Activated CD4-positive, alpha-beta memory T cell treated with anti-CD3 and anti-CD28 coated beads, Interleukin-2, amount 10 ng/mL, durations not matched to agents 7 days and 5 days (primary cell): ENCODE measurements at regions not wholly inside any gene's neighbourhood (a gene's known extent, or its start where the extent isn't known, plus 50 kb on each side); places are given as distances from the start of the nearest gene placed in this dataset.

Experiments
- CTCF ChIA-PET: fragments of 350-600 bp; sonication (Branson Sonifier 250); formaldehyde crosslinking; loops from one replicate; lab custom pipeline; 2021; ENCODE audit warnings: antibody characterized with exemption, inconsistent platforms; lab: Charles Lee
- POLR2A ChIA-PET: fragments of 350-600 bp; sonication (Branson Sonifier 250); formaldehyde crosslinking; loops from one replicate; lab custom pipeline; 2021; ENCODE audit warnings: antibody characterized with exemption; lab: Charles Lee
- DNase-seq: peaks from one replicate; pipeline ENCODE4 v3.0.0-alpha.2; 2020
- H3K27ac Mint-ChIP-seq: one replicate; pipeline ENCODE4 v1.8.0; 2021; ENCODE audit warnings: mild to moderate bottlenecking, mixed read lengths
- H3K27me3 Mint-ChIP-seq: one replicate; pipeline ENCODE4 v1.8.0; 2021; ENCODE audit warnings: mixed read lengths
- H3K36me3 Mint-ChIP-seq: one replicate; pipeline ENCODE4 v1.8.0; 2021; ENCODE audit warnings: low read depth, mixed read lengths
- H3K4me1 Mint-ChIP-seq: one replicate; pipeline ENCODE4 v1.8.0; 2021; ENCODE audit warnings: mixed read lengths
- H3K4me3 Mint-ChIP-seq: one replicate; pipeline ENCODE4 v1.8.0; 2021; ENCODE audit warnings: mild to moderate bottlenecking, mixed read lengths
- H3K9me3 Mint-ChIP-seq: one replicate; pipeline ENCODE4 v1.8.0; 2021; ENCODE audit warnings: mixed read lengths

DNA sequence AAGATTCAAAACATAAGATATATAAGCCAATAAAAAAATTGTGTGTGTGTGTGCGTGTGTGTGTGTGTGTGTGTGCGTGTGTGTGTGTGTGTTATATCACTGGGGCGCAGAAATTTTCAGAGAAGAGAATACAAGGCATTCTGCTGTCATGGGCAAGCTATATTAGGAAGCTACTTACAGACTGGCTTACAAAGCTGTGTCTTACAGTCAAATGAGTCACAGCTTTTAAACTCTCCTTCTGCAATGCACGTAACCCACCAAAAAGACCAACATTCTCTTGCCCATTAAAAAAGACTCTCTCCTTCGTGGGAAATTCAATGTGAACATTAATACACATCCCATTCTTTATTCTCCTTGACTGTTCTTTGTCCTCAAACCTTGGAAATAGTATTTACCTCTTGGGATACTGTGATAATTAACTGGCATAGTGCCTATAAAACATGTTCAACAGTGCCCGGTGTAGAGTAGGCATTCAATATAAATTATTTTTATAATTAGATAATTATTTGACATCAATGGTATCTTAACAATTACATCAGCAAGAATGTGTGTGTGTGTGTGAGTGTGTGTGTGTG is 860.4 kb upstream of the SOX9 start:
- no peak for DNase-seq
- Mint-ChIP-seq H3K27ac (no peak overlapping the region), H3K36me3 (no peaks in the 10 kb centered on the region), H3K4me1 (no peaks in the 10 kb centered on the region), H3K9me3 (peaks cover 10% of the 10 kb centered on the region), H3K4me3 (no peak overlapping the region), H3K27me3 (no peaks in the 10 kb centered on the region)
- POLR2A ChIA-PET: no interaction called here
- CTCF ChIA-PET: no interaction called here

DNA sequence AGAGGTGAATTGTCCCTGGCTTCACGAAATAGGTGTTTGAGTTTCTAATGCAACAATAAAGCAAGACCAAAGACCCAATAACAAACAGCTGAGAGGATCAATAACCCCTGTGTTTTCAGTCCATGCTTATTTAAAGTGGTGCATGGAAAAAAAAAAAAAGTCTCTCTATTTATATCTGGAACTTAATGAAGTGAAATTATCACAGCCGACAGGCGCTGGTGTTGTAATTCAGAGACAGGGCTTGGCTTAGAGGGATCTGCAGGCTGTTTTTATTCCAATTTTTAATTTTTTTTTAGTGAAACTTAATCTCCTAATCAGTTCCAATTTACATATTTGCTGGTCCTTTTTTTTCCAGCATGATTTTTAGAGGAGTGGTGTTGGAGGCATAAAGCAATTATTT is 858.2 kb upstream of the SOX9 start:
- CTCF ChIA-PET: no interaction called here

DNA sequence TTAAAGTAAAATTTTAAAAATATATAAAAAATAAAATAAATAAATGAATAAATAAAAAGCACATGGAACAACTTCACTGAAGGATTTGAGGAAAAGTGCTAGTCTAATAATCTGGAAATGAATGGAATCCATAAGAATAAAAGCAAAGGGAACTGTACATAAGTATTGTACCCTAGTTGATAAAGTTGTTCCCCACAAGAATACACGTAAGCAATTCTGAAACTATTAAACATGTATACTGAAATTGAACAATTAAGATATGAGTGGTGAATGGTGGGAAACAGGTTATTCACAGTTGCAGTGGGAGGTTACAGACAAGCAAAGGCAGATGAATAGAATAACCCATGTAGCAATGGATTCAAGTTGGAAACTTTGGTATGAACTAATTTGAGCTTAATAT is 853.2 kb upstream of the SOX9 start:
- H3K27ac Mint-ChIP-seq: no peak overlapping the region
- H3K36me3 Mint-ChIP-seq: no peaks in the 10 kb centered on the region
- H3K4me1 Mint-ChIP-seq: no peaks in the 10 kb centered on the region
- no peaks in the 10 kb centered on the region for H3K27me3 Mint-ChIP-seq
- peaks cover 16% of the 10 kb centered on the region for H3K9me3 Mint-ChIP-seq
- no peak overlapping the region for H3K4me3 Mint-ChIP-seq
- no peak for DNase-seq
- ChIA-PET CTCF (no interaction called here), POLR2A (no interaction called here)

More for the DNA sequence above, 858.2 kb upstream of the SOX9 start:
- no peak for DNase-seq
- H3K36me3 Mint-ChIP-seq: no peaks in the 10 kb centered on the region
- POLR2A ChIA-PET: no interaction called here
- peaks cover 13% of the 10 kb centered on the region for H3K9me3 Mint-ChIP-seq
- no peak overlapping the region for H3K4me3 Mint-ChIP-seq
- no peaks in the 10 kb centered on the region for H3K4me1 Mint-ChIP-seq
- H3K27me3 Mint-ChIP-seq: no peaks in the 10 kb centered on the region
- no peak overlapping the region for H3K27ac Mint-ChIP-seq

DNA sequence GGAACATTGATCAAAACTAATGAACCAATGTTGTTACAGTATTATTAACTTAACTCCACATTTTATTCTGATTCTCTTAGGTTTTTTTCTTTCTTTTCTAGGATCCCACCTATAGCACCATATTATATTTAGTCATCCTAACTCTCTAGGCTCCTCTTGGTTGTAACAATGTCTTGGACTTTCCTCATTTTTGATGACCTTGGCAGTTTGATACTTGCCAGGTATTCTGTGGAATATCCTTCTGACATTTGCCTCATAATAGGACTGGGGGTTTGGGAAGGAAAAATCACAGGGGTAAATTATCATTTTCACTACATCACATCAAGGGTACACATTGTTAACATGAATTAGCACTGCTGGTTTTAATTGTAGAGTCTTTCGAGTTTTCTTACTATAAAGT is 851.6 kb upstream of the SOX9 start:
- Mint-ChIP-seq H3K27ac (no peak overlapping the region), H3K4me1 (no peaks in the 10 kb centered on the region), H3K27me3 (no peaks in the 10 kb centered on the region), H3K36me3 (no peaks in the 10 kb centered on the region), H3K4me3 (no peak overlapping the region), H3K9me3 (peaks cover 17% of the 10 kb centered on the region)
- CTCF ChIA-PET: no interaction called here
- no peak for DNase-seq
- POLR2A ChIA-PET: no interaction called here

DNA sequence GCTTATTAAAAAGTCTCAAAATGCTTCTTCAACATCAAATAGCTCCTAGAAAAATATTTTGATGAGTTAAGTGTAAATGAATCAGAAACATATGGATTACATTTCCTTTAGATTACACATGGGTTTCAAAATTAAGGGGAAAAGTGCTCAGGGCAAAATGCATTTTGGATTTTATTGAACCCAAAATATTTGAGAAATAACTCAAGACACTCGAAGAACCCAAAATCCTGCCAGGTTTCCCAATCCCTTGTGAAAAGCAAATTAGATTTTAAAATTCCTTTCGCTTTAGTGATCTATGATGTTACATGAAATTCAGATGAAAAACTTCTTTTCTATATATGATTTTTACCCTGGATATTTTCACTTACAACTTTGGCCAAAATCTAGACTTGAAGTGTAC is 847.4 kb upstream of the SOX9 start:
- CTCF ChIA-PET: no interaction called here
- H3K9me3 Mint-ChIP-seq: peaks cover 8% of the 10 kb centered on the region

DNA sequence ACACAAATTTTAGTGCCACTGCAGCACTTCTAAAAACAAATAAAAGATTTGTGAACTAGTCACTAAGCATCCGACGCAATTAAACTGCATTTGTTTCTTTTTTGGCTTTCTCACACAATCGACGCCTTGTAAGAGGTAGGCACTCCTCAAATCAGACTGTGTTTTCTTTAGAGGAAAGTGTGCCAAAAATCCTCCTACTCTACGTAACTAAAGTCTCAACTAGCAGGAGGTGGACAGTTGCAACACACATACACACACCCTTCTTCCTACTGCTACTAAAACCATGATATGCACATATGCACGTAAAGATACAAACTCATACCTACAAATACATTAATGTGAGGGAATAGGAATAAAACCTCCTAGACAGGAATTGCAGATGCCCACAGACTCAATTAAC is 844.7 kb upstream of the SOX9 start:
- H3K27ac Mint-ChIP-seq: no peak overlapping the region
- H3K27me3 Mint-ChIP-seq: no peaks in the 10 kb centered on the region
- H3K4me1 Mint-ChIP-seq: no peaks in the 10 kb centered on the region
- H3K36me3 Mint-ChIP-seq: no peaks in the 10 kb centered on the region
- no peak for DNase-seq
- peaks cover 9% of the 10 kb centered on the region for H3K9me3 Mint-ChIP-seq
- POLR2A ChIA-PET: no interaction called here
- no peak overlapping the region for H3K4me3 Mint-ChIP-seq
- CTCF ChIA-PET: no interaction called here

More for the DNA sequence above, 847.4 kb upstream of the SOX9 start:
- H3K27ac Mint-ChIP-seq: no peak overlapping the region
- H3K27me3 Mint-ChIP-seq: no peaks in the 10 kb centered on the region
- no peaks in the 10 kb centered on the region for H3K36me3 Mint-ChIP-seq
- H3K4me1 Mint-ChIP-seq: no peaks in the 10 kb centered on the region
- no peak overlapping the region for H3K4me3 Mint-ChIP-seq
- POLR2A ChIA-PET: no interaction called here
- no peak for DNase-seq

DNA sequence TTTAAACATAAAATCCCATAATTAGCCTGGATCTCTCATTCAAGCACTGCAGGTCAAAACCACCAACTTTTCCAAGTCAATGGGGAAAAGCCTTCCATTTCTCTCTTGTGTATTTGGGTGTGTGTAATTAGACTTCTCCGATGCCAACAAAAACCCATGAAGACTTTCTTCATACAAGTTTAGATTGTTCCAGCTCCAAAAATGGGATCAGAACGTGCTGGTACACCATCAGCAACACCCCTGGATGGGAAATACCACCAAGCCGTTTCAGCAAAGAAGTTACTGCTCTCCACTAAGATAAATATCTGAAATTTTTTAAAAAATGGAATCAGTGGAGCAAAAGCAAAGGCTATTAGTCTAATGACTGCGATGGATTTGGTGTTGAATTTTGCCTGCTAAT is 837.3 kb upstream of the SOX9 start:
- Mint-ChIP-seq H3K27me3 (no peaks in the 10 kb centered on the region), H3K4me3 (no peak overlapping the region), H3K9me3 (peaks cover 7% of the 10 kb centered on the region), H3K27ac (no peak overlapping the region), H3K4me1 (no peaks in the 10 kb centered on the region), H3K36me3 (no peaks in the 10 kb centered on the region)
- CTCF ChIA-PET: no interaction called here
- POLR2A ChIA-PET: no interaction called here
- no peak for DNase-seq

DNA sequence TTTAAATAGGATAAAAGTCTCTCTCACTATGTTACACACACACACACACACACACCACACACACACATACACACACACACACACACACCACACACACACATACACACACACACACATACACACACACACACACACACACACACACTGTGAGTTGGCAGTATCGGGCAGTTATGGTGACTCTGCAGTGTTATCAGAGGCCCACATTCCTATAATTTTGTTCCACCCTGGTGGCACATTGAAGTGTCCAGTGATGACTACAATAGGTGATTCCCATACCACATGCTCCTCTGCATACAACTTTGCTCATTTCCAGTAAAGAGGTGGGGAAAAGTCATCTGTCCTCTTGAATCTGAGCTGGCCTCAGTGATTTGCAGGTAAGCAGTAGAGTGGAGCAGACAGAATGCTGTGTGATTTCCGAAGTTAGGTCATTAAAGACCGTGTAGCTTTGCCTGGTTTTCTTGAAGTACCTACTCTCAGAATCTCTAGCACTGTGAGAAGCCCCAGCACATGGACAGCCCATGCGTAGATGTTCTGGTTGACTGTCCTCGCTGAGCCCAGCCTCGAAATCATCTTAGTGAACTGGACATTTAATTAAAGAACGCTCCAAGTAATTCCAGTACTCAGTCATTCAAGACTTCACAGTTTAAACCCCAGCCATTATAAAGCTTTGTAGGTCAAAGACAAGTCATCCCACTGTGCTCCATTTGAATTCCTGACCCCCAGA is 836.6 kb upstream of the SOX9 start:
- no peak for DNase-seq
- ChIA-PET POLR2A (no interaction called here), CTCF (no interaction called here)
- no peaks in the 10 kb centered on the region for H3K36me3 Mint-ChIP-seq
- H3K27me3 Mint-ChIP-seq: no peaks in the 10 kb centered on the region
- no peak overlapping the region for H3K27ac Mint-ChIP-seq
- H3K9me3 Mint-ChIP-seq: peaks cover 7% of the 10 kb centered on the region
- H3K4me1 Mint-ChIP-seq: no peaks in the 10 kb centered on the region
- no peak overlapping the region for H3K4me3 Mint-ChIP-seq

DNA sequence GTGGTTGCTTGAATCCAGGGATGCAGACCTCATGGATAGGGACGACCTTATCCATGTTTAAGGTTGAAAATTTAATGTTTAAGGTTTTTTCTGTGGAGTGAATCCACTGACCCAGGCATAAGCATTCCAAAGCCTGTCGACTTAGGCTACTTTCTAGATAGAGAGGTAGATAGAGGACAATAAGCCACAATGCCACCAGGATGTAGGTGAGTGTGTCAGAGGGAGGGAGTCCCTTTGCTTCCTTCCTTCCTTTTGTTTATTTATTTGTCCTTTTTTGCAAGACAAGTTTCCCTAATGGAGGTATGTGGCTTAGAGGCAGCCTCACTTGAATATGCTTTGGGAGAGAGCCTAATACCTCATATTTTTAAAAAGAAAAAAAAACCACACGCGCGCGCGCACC is 834.2 kb upstream of the SOX9 start:
- ChIA-PET POLR2A (no interaction called here), CTCF (no interaction called here)
- Mint-ChIP-seq H3K27me3 (no peaks in the 10 kb centered on the region), H3K9me3 (peaks cover 4% of the 10 kb centered on the region), H3K36me3 (no peaks in the 10 kb centered on the region), H3K4me1 (no peaks in the 10 kb centered on the region), H3K27ac (no peak overlapping the region), H3K4me3 (no peak overlapping the region)
- no peak for DNase-seq

DNA sequence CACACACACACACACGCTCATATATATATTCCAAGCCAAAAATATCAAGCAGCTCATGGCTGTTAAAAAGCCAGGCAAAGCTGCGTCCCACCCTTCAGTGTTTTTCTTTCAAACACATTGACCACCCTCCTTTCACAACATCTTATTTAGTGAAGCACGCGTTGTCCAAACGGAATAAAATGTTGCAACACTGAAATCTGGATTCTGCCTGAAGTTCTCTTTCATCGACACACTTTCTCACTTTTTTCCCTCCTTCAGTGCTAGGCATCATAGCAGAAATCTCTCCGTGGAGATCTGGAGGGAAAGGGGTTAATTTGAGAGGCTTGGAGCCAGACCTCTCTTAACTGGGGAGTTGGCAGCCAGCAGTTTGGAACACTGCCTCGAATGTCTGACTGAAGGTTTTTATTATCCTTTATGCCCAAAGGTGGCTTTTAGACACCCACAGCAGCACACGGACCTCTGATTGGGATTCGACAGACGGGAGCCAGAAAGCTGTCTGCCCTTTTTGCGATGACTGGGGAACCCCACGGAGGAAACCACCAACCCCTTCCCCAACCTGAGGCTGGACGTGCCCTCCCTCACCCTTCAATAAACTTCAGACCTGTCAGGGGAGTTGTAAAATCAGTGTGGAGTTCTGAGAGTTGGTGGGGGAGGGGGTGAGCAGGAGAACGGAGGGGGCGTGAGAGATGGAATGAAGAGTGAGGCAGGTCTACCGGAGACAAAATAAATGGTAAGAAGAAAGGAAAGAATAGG is 833.6 kb upstream of the SOX9 start:
- no peaks in the 10 kb centered on the region for H3K27me3 Mint-ChIP-seq
- peaks cover 4% of the 10 kb centered on the region for H3K9me3 Mint-ChIP-seq
- ChIA-PET POLR2A (no interaction called here), CTCF (no interaction called here)
- H3K4me1 Mint-ChIP-seq: no peaks in the 10 kb centered on the region
- H3K27ac Mint-ChIP-seq: no peak overlapping the region
- no peak for DNase-seq
- no peak overlapping the region for H3K4me3 Mint-ChIP-seq
- H3K36me3 Mint-ChIP-seq: no peaks in the 10 kb centered on the region

DNA sequence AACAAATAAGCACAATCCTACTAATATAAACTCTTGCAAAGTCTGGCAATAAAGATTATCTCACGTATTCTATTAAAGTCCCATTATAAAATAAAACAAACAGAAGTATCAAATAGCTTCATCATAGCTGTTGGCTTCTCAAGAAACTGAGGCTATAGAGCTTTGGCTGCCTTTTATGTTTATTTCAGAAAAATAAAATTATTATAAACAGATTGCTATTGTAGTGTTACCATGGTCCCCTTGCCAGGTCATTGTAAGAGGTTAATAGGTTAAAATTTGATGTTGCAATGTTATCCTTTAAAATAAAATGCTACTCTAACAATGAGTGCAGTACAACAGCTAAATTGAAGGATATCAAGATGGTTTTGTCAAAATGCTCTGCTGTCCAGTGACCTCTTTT is 828.8 kb upstream of the SOX9 start:
- H3K4me1 Mint-ChIP-seq: no peaks in the 10 kb centered on the region
- no peaks in the 10 kb centered on the region for H3K27me3 Mint-ChIP-seq
- H3K36me3 Mint-ChIP-seq: no peaks in the 10 kb centered on the region
- no peak for DNase-seq
- POLR2A ChIA-PET: no interaction called here
- no peak overlapping the region for H3K27ac Mint-ChIP-seq
- CTCF ChIA-PET: no interaction called here
- H3K4me3 Mint-ChIP-seq: no peak overlapping the region
- peaks cover 7% of the 10 kb centered on the region for H3K9me3 Mint-ChIP-seq

DNA sequence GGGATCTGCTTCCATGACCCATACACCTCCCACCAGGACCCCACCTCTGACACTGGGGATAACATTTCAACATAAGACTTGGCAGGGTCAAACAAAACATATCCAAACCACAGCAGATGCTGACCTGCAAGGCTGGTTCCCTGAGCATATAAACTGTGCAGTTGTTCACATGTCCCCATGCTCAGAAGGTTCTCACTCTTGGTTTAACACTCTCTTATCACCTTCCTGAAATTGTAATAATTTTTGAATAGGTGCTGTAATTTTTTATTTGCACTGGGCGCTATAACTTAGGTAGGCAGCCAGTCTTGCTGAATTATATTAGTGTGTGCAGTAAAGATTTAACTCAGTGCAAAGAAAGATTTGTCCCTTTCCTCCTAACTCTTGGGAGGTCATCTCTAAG is 824.8 kb upstream of the SOX9 start:
- Mint-ChIP-seq H3K27me3 (no peaks in the 10 kb centered on the region), H3K27ac (no peak overlapping the region)
- CTCF ChIA-PET: no interaction called here

DNA sequence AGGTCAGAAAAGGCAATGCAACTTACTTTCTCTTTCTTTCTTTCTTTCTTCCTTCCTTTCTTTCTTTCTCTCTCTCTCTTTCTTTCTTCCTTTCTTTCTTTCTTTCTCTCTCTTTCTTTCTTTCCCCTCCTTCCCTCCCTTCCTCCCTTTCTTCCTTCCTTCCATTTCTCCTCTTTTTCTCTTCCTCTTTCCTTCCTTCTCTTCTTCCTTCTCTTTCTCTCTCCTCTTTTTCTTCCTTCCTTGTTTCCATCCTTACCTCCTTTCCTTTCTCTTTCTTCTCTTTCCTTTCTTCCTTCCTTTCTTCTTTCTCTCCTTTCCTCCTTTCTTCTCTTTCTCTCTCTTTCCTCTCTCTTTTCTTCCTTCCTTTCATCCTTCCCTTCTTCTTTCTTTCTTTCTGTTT is 819.8 kb upstream of the SOX9 start:
- H3K9me3 Mint-ChIP-seq: peaks cover 16% of the 10 kb centered on the region
- H3K27me3 Mint-ChIP-seq: no peaks in the 10 kb centered on the region
- no peaks in the 10 kb centered on the region for H3K36me3 Mint-ChIP-seq
- no peak overlapping the region for H3K4me3 Mint-ChIP-seq
- POLR2A ChIA-PET: no interaction called here
- no peak overlapping the region for H3K27ac Mint-ChIP-seq
- H3K4me1 Mint-ChIP-seq: no peaks in the 10 kb centered on the region
- CTCF ChIA-PET: no interaction called here
- DNase-seq: no peak

More for the DNA sequence above, 824.8 kb upstream of the SOX9 start:
- Mint-ChIP-seq H3K4me1 (no peaks in the 10 kb centered on the region), H3K4me3 (no peak overlapping the region), H3K36me3 (no peaks in the 10 kb centered on the region), H3K9me3 (peaks cover 10% of the 10 kb centered on the region)
- no peak for DNase-seq
- POLR2A ChIA-PET: no interaction called here
